Hepatocyte (in vitro differentiated cells): ENCODE measurements at regions not wholly inside any gene's neighbourhood (a gene's known extent, or its start where the extent isn't known, plus 50 kb on each side); places are given as distances from the start of the nearest gene placed in this dataset.

Experiments
- EZH2 ChIP-seq: fragments of 200-600 bp; sonication (generic); IDR thresholded peaks from 2 replicates; pipeline ENCODE4 v1.6.1; 2016; ENCODE audit warnings: antibody characterized with exemption, mild to moderate bottlenecking, borderline replicate concordance
- TF ChIP-seq, protein P1 (sequence below): fragments of 200-600 bp; sonication (generic); IDR thresholded peaks from 2 replicates; pipeline ENCODE4 v1.5.1; 2016; ENCODE audit warnings: antibody characterized with exemption, mild to moderate bottlenecking; ENCODE audit not compliant: poor library complexity

DNA sequence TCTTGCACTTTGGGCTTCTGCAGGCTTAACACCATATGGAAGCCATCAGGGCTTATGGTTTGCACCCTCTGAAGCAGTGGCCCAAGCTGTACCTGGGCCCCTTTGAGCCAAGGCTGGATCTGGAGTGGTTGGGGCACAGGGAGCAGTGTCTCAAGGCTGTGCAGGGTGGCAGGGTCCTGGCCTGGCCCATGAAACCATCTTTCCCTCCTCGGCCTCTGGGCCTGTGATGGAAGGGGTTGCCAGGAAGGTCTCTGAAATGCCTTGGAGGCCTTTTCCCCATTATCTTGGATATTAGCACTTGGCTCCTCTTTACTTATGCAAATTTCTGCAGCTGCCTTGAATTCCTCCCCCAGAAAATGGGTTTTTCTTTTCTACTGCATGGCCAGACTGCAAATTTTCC is 134.7 kb upstream of the USP9X start:
- TF ChIP-seq, protein P1, sequence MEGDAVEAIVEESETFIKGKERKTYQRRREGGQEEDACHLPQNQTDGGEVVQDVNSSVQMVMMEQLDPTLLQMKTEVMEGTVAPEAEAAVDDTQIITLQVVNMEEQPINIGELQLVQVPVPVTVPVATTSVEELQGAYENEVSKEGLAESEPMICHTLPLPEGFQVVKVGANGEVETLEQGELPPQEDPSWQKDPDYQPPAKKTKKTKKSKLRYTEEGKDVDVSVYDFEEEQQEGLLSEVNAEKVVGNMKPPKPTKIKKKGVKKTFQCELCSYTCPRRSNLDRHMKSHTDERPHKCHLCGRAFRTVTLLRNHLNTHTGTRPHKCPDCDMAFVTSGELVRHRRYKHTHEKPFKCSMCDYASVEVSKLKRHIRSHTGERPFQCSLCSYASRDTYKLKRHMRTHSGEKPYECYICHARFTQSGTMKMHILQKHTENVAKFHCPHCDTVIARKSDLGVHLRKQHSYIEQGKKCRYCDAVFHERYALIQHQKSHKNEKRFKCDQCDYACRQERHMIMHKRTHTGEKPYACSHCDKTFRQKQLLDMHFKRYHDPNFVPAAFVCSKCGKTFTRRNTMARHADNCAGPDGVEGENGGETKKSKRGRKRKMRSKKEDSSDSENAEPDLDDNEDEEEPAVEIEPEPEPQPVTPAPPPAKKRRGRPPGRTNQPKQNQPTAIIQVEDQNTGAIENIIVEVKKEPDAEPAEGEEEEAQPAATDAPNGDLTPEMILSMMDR = no peak
- TF ChIP-seq EZH2 = no peak
